H1 (cell line): ENCODE measurements at regions not wholly inside any gene's neighbourhood (a gene's known extent, or its start where the extent isn't known, plus 50 kb on each side); places are given as distances from the start of the nearest gene placed in this dataset.

Experiments used
- CREB1 ChIP-seq: IDR thresholded peaks from 2 replicates; pipeline ENCODE4 v1.6.1; 2012; ENCODE audit warnings: inconsistent platforms
- CTCF ChIP-seq, 3 experiments: IDR thresholded peaks; 1 replicate in 2 of 3; 2 replicates in 1 of 3; pipeline versions ENCODE4 v1.5.1 to v1.6.1; 2011; ENCODE audit warnings: low read length in 3 of 3, mild to moderate bottlenecking in 3 of 3, inconsistent platforms in 2 of 3, low read depth in 1 of 3, moderate library complexity in 1 of 3; ENCODE audit not compliant: insufficient read depth in 1 of 3; ENCODE audit errors: control extremely low read depth in 1 of 3
- EGR1 ChIP-seq: IDR thresholded peaks from 2 replicates; pipeline ENCODE4 v1.6.1; 2011; ENCODE audit warnings: low read depth, low read length, borderline replicate concordance
- GABPA ChIP-seq: IDR thresholded peaks from 2 replicates; pipeline ENCODE4 v1.6.1; 2011; ENCODE audit warnings: mild to moderate bottlenecking, low read length, moderate library complexity, borderline replicate concordance; ENCODE audit not compliant: insufficient read depth
- MAX ChIP-seq: IDR thresholded peaks from 2 replicates; pipeline ENCODE4 v1.6.1; 2012; ENCODE audit warnings: inconsistent platforms
- NANOG ChIP-seq: IDR thresholded peaks from 2 replicates; pipeline ENCODE4 v1.6.1; 2011; ENCODE audit warnings: low read length, low read depth, mild to moderate bottlenecking, inconsistent platforms; ENCODE audit not compliant: insufficient read depth, poor library complexity, severe bottlenecking
- RAD21 ChIP-seq, 2 experiments: IDR thresholded peaks in 1 of 2; conservative IDR thresholded peaks in 1 of 2; 2 replicates each; pipeline ENCODE4 v1.6.1; 2011; ENCODE audit warnings: low read depth in 2 of 2, low read length in 2 of 2, improper control_type of control experiment in 1 of 2, inconsistent platforms in 1 of 2, mild to moderate bottlenecking in 1 of 2, moderate library complexity in 1 of 2
- SAP30 ChIP-seq: fragments of 300-600 bp; sonication (generic); IDR thresholded peaks from 2 replicates; pipeline ENCODE4 v1.7.1; 2012; ENCODE audit warnings: low read length, moderate library complexity, mild to moderate bottlenecking, inconsistent platforms; ENCODE audit not compliant: insufficient read depth, insufficient replicate concordance
- YY1 ChIP-seq: IDR thresholded peaks from 2 replicates; pipeline ENCODE4 v1.6.1; 2011; ENCODE audit warnings: low read depth, mild to moderate bottlenecking, low read length

DNA sequence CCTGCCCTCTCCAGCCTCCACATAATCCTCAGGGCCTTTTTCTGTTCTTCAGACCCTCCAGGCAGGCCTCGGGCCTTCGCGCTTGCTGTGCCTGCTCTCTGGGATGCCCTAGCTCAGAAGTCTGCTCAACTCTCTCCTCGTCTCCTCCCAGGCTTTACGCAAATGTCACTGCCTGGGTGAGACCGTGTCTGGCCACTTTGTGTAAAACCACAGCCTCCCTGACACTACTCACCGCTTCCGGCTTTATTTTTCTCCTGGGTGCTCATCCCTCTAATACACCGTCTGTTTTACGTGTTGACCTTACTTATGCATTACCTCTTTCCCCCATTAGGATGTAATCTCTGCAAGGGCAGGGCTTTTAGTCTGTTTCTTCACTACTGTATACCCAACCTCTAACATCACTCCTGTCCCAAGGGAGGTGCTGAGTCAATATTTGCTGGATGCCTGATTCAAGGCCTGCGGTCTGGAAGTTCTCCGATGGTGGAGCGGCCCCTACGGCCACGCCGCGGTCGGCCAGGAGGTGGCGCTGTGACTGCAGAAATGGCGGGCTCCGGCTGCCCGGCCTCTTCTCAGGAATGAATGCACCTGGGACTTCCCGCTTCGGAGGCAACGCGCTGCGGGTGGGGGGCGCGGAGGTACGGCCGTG is 58.2 kb upstream of the THY1 start (continued):
- no peak for TF ChIP-seq NANOG
- no peak for TF ChIP-seq SAP30
- peak; percentile 17; the same call in 1 of the 2 replicates for TF ChIP-seq GABPA
- peak; percentile 33; the same call in 1 of the 2 replicates for TF ChIP-seq MAX
- TF ChIP-seq CTCF (IDR thresholded peaks at IDR 0.05; ENCODE audit: control extremely low read depth in 1 of 3, insufficient read depth in 1 of 3, low read depth in 1 of 3, low read length in 3 of 3), result peak; percentile 95 to 98 (median 98)
- no peak for TF ChIP-seq EGR1
- TF ChIP-seq CREB1, result peak; percentile 42
- TF ChIP-seq RAD21 (IDR thresholded peaks at IDR 0.05 in 1 of 2, conservative IDR thresholded peaks at IDR 0.05 in 1 of 2; ENCODE audit: low read depth in 2 of 2, low read length in 2 of 2), result peak; percentile 97 to 98
- TF ChIP-seq YY1, result peak; percentile 87
